Left kidney (tissue), 1 donor: ENCODE measurements at regions not wholly inside any gene's neighbourhood (a gene's known extent, or its start where the extent isn't known, plus 50 kb on each side); places are given as distances from the start of the nearest gene placed in this dataset.
A peak's percentile ranks its signal among the peaks of the same experiment; 100 is the strongest.

Experiments used
- DNase-seq: peaks from one replicate; pipeline ENCODE4 v3.0.0-alpha.2; 2013

- DNase-seq, result no peak
Measured at GRCh38 chrX:39605183-39605582, 492.6 kb downstream of the BCOR start.

- no peak for DNase-seq
Measured at GRCh38 chrX:39605866-39606265, 491.9 kb downstream of the BCOR start.

DNA sequence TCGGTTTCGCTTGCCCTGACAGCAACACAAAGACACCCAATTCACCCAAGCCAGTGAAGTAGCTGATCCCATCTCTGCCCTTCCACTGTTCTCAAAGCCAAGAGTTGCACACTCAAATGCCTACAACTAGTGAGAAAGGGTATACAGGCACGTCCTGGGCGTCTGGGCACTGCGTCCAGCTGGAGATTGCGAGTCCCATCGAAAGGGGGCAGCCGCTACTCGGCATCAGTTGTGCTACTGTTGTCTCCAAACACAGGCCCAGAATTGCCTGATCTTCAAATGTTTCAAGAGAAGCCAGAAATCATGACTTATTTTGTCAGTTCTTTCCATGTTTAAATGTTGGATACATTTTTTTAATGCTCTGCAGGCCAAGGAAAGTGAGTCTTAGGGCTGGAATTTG, 487.8 kb downstream of the BCOR start:
- no peak for DNase-seq

DNA sequence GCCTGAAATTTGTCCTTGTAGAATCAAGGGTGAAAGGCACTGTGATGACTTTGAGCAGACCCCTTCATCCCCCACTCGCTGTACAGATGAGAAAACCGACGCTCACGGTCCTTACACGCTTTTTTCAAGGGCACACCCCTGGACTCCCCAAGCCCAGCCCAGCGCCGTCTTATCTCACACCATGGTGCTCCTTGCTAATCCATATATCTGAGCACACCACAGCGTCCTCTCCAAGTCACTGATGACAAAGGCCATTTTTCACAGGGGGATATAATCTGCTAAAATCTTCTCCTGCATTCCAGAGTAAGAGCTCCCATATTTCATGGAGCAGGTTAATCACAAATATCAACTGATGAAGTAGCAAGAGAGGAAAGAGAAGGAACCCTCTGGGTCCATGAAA, 486.3 kb downstream of the BCOR start:
- DNase-seq, result no peak

DNA sequence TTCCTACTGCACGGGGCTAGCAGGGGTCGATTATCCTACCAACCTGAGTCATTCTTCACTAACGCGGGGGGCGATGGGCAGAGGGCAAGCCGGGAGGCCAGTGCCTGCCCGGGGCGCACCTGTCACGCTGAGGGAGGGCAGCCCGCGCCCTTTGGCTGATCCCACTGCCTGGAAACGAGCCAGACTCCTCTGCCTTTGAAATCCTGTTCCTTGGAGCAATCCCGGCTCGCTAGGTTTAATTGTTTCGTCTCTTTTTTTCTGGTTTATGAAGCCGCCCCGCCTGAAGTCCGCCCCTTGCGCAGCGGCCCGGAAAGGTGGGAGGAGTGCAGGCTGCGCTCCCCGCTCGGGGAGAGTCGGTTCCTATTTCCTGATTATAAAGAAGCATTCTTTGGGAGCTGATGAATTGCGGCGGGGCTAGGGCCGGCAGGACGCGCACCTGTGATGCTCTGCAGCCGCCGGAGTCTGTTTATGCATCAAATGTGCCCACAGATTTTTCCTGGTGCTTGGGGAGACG, 484.2 kb downstream of the BCOR start:
- peak; percentile 77 for DNase-seq

DNA sequence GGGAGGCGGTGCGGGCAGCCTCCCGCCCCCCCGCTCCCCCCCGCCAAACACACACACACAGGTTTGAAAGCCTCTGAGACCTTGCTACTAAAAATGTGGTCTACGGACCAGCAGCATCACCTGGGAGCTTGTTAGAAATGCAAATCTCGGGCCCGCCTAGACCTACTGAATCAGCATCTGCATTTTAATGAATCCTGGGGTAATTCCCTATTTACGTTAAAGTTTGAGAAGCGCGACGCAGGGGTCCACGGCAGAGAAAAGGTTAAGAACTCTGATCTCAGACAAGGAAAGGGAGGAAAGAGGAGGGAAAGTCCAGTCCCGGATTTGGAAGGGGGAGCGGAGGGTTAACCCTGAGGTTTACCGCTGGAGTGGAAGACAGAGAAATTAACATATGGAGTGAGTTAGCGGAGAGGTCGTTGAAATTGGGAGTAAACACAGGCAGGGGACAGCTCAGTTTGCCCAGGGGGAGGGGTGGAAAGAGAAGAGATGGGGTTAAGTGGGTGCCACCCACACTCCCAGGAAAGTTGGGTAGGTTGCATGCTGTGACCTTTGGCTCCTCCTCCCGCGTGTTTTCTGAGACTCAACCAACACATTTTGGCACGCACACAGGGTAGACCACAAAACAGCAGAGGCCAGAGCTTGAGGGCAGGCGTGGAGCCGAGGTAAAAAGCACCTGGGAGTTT, 483.6 kb downstream of the BCOR start:
- DNase-seq, result no peak

- no peak for DNase-seq
Measured at GRCh38 chrX:39614680-39614998, 483.1 kb downstream of the BCOR start.

DNA sequence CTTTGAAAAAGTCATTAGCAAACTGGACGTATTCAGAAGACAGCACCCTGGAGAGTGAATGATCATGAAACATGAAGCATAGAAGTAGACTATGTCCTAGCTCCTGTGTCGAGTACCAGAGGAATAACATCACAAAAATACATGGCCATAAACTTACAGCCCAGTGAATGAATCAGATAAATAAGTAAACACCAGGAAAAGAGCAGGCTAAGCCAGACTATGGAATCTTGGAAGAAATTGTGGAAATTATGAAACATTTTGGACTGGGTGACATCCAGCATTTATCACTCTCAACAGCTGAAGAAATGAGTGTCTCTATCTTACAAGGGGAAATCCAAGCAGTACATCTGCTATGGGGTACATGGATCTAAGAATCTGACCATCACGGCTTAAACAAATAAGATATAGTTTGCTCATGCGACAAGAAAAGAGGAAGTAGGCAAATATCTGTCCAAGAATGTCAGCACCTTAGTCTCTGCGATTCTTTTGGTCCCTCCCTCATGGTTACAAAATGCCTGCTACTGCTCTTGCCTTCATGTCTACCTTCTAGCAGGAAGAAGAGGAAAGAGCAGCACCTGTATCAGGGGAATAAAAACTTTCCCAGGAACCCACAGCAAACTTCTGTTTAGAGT, 481.5 kb downstream of the BCOR start:
- DNase-seq, result no peak

DNA sequence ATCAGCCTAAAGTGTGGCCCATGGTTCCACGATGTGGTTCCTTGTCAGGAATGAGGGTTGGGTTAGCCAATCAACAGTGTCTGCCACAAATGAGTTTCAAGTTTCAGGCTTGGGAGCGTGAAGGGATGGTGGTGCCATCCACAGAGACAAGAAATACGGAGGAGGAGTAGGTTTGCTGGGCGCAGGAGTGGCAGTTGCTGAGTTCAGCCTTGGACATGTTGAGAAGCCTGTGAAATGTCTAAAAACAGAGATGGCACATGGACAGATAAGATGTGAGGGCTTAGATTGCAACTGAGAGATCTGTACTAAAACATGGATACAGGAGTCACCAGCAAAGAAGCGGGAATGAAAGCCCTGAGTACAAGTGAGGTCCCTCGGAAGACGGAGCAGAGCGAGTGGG, 481.0 kb downstream of the BCOR start:
- DNase-seq, result no peak

- no peak for DNase-seq
Measured at GRCh38 chrX:39618178-39618577, 479.6 kb downstream of the BCOR start.

GRCh38 chrX:39619182-39620009, 478.4 kb downstream of the BCOR start:
- DNase-seq, result no peak

DNA sequence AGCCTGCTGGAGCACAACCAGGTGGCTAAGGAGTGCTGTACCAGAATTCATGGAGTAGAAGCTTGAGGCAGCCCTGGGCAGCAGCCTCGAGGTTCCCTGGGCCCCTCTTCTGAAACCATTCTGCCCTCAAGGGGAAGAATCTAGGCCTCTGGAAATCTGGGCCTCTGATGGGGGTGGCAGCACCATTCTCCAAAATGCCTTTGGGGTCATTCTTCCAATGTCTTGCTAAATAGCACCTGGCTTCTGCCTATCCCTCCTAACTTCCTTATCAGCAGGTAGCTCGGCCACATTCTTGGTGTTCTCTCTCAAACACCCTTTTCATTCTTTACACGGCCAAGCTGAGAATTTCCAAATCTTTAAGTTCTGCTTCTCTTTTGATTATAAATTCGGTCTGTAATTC, 473.6 kb downstream of the BCOR start:
- DNase-seq, result no peak

- no peak for DNase-seq
Measured at GRCh38 chrX:39625810-39626209, 471.9 kb downstream of the BCOR start.

GRCh38 chrX:39626749-39627148, 471.0 kb downstream of the BCOR start:
- DNase-seq, result no peak

GRCh38 chrX:39627257-39627656, 470.5 kb downstream of the BCOR start:
- no peak for DNase-seq

DNA sequence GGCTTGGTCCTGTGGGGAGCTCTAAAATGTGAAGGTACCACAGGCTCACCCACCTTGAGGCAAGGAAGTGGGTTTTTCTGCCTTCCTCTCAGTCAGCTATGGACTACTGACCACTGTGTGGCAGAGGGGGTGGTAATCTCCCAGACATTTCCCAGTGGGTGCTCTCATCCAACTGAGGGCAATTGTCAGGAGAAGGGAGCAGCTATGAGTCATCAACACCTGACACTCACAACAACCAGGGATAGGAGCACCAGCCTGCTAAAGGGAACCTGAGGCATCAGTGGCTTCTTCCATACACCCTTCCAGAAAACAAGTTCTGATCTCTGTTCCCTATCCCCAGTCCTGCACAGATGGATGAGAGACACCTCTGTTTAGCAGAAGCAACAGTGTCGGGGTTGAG, 468.8 kb downstream of the BCOR start:
- DNase-seq, result no peak

- no peak for DNase-seq
Measured at GRCh38 chrX:39630344-39630743, 467.4 kb downstream of the BCOR start.

GRCh38 chrX:39631276-39632229, 466.2 kb downstream of the BCOR start:
- DNase-seq, result no peak

DNA sequence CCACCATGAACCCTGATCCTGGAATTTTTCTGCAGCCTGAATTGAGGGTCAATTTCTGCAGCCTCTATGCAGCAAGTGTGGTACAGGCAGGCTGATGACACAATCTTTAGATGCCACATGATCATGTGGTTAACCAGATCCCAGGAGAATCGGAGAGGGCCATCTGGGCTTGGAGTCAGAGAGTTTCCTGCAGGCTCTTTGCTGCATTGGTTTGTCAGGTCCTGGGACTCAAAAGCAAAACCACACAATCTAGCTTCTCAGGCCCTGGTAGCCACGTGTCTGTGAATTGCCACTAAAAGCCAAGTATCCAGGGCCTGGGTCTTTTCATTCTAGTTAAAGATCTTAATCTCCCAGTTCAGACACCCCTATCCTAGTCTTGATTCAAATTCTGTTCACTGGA, 464.5 kb downstream of the BCOR start:
- DNase-seq, result no peak

- no peak for DNase-seq
Measured at GRCh38 chrX:39636481-39636880, 461.3 kb downstream of the BCOR start.

DNA sequence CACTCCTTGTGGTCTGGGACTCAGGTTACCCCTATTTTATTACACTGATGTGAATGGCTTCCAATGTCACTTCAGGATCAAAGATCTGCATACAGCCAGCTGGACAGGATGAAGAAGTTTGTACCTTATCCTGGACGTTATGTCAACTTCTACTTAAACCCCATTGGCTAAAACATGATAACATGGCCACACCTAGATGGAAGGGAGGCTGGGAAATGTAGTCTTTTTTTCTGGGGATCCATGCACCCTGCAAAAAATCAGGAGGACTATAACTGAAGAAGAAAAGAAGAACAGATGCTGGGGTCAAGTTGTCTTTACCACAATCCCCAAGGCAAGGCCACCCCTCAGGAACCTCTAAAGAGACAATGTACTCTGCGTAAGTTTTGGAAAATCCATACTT, 459.2 kb downstream of the BCOR start:
- no peak for DNase-seq

DNA sequence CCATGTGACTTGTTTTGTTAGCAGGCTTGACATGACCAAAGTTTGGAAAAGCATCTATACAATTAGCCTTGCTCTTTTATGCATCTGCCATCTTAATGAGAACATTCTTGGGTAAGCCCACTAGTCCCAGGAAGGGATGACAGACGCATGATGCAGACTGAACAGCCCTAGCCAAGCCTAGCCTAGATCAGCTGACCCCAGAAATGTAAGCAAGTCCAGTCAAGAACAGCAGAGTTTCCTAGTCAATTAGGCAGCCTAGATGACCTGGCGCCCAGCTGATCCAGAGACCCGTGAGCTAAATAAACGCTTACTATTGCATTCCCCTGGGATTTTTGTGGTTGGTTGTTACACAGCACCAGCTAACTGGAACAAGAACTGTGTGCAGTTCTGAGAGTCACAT, 457.9 kb downstream of the BCOR start:
- no peak for DNase-seq
